NT2/D1 (cell line): ENCODE measurements at regions not wholly inside any gene's neighbourhood (a gene's known extent, or its start where the extent isn't known, plus 50 kb on each side); places are given as distances from the start of the nearest gene placed in this dataset.
A peak's percentile ranks its signal among the peaks of the same experiment; 100 is the strongest.

ENCODE experiments used
- DNase-seq: peaks from one replicate; pipeline ENCODE4 v3.0.0-alpha.2; 2011; ENCODE audit warnings: low read depth, low spot score
- H3K27me3 ChIP-seq: 2 replicates; pipeline ENCODE4 v1.6.0; 2011; ENCODE audit warnings: mild to moderate bottlenecking; ENCODE audit not compliant: insufficient read length, insufficient read depth
- H3K36me3 ChIP-seq: 2 replicates; pipeline ENCODE4 v1.6.1; 2011; ENCODE audit warnings: mild to moderate bottlenecking, low read length, mixed read lengths; ENCODE audit not compliant: insufficient read depth, insufficient read length
- H3K4me1 ChIP-seq: 2 replicates; pipeline ENCODE4 v1.5.1; 2011; ENCODE audit not compliant: insufficient read depth, insufficient read length
- H3K4me3 ChIP-seq: 2 replicates; pipeline ENCODE4 v1.5.1; 2011; ENCODE audit warnings: low read depth; ENCODE audit not compliant: insufficient read length
- H3K9ac ChIP-seq: 2 replicates; pipeline ENCODE4 v1.6.0; 2011; ENCODE audit warnings: low read depth; ENCODE audit not compliant: insufficient read length
- H3K9me3 ChIP-seq: 2 replicates; pipeline ENCODE4 v1.5.1; 2011; ENCODE audit warnings: mild to moderate bottlenecking, low read length; ENCODE audit not compliant: insufficient read depth
- SUZ12 ChIP-seq: IDR thresholded peaks from 2 replicates; pipeline ENCODE4 v1.6.1; 2011; ENCODE audit not compliant: insufficient read length, insufficient read depth; ENCODE audit errors: extremely low read depth
- YY1 ChIP-seq: IDR thresholded peaks from 2 replicates; pipeline ENCODE4 v1.6.1; 2011; ENCODE audit not compliant: insufficient read length, insufficient read depth
- ZNF274 ChIP-seq: IDR thresholded peaks from 2 replicates; pipeline ENCODE4 v1.6.1; 2011; ENCODE audit warnings: mild to moderate bottlenecking, low read depth, low read length

DNA sequence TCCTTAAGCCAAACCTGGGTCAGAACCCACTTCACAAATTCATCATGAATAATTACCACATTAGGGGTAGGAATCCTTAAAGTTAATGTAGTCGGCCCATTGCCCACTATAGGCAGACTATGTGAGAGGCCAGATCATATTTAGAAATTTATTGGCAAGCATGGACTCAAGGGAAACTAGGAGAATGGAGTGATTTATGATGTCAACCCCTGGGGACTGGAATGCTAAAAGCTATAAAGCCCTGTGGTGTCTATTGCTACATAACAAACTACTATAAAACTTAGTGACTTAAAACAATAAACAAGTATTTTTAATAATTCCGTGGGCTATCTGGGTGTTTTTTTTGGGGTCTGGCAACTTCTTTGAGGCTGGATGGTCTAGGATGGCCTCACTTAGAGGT, 93.9 kb downstream of the PPP1R2C start:
- no peak overlapping the region for H3K9ac ChIP-seq
- DNase-seq: no peak
- peaks cover 6% of the 10 kb centered on the region for H3K4me1 ChIP-seq
- H3K4me3 ChIP-seq: no peak overlapping the region
- no peaks in the 10 kb centered on the region for H3K36me3 ChIP-seq
- no peaks in the 10 kb centered on the region for H3K27me3 ChIP-seq
- no peak for TF ChIP-seq ZNF274
- H3K9me3 ChIP-seq: 0 out of 2 replicates have a peak, but pooled peaks cover 3% of the 10 kb centered on the region

DNA sequence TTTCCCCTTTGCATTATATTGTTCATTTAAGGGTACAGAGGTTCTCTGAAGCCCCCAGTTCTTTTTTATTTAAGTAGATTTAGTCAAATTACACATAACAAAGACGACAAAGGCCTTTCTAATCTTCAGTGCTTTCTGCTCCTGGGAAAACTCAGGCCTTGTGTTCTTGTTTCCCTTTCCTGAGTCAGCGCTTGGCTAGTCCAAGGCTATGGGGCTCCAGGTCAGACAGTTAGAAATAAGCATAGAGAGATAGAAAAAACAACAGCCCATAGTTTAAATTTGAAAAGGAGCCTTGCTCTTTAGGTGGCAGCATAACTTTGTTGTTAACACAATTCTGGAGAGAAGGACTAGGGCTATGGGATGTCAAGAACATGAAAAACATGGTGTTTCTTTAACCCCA, 97.3 kb downstream of the PPP1R2C start:
- H3K9ac ChIP-seq: no peak overlapping the region
- H3K9me3 ChIP-seq: 0 out of 2 replicates have a peak, but pooled peaks cover 3% of the 10 kb centered on the region
- no peaks in the 10 kb centered on the region for H3K27me3 ChIP-seq
- peaks cover 6% of the 10 kb centered on the region for H3K4me1 ChIP-seq
- H3K4me3 ChIP-seq: no peak overlapping the region
- peak; percentile 82 for DNase-seq
- no peaks in the 10 kb centered on the region for H3K36me3 ChIP-seq
- TF ChIP-seq YY1 (no peak), ZNF274 (no peak), SUZ12 (no peak)

DNA sequence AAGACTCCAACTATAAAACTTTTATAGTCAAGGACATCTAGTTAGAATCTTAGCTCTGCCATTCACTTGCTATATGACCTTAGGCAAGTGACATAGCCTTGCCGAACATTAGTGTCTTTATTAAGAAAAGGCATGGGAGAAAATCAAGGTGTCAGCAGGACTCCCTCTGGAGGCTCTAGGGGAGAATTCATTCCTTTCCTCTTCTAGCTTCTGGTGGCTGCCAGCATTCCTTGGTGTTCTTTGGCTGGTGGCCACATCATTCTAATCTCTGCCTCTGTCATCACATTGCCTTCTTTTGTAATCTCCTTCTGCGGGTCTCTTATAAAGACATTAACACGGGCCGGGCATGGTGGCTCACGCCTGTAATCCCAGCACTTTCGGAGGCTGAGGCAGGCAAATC, 99.8 kb downstream of the PPP1R2C start:
- H3K4me3 ChIP-seq: no peak overlapping the region
- H3K9ac ChIP-seq: no peak overlapping the region
- H3K27me3 ChIP-seq: no peaks in the 10 kb centered on the region
- H3K9me3 ChIP-seq: 0 out of 2 replicates have a peak, but pooled peaks cover 3% of the 10 kb centered on the region
- TF ChIP-seq ZNF274 (no peak), SUZ12 (no peak), YY1 (no peak)
- peaks cover 6% of the 10 kb centered on the region for H3K4me1 ChIP-seq
- H3K36me3 ChIP-seq: no peaks in the 10 kb centered on the region
- no peak for DNase-seq

DNA sequence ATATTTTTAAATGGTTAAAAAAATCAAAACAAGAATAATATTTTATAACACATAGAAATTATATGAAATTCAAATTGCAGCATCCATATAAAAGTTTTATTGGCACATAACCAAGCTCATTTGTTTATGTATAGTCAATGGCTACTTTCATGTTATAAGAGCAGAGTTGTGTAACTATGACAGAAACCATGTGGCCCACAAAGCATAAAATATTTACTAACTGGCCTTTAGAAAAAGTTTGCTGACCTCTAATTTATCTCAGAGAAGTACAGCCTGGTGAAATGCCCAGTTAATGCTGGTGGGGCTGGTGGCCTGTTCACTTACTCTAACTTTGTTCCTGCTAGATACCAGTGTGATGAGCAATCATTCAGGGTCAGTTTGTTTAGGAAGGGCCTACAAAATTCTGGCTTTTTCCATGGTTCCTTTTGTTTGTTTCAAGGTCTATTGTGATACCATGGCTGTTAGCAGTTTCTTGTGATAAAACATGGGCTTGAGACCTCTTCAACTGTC, 104.6 kb downstream of the PPP1R2C start:
- H3K36me3 ChIP-seq: no peaks in the 10 kb centered on the region

DNA sequence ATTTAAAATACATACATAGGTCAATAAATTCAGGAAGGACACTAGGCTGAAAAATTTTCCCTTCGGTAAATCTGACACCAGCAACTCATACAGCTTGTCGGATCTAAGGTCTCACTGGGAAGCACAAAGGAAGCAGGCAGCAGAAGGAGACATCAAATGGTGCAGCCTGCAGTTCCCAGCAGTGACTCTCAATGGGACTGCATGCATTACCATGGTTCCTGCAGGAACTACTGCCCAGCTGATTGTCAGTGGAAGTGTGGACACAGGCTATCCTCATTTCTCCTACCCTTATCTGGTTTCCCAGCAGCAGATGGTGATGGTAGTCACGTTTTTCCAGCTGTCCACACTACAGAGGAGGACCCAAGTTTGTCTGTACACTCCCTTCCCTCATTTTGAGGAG, 113.3 kb downstream of the PPP1R2C start:
- H3K27me3 ChIP-seq: no peaks in the 10 kb centered on the region
- H3K4me3 ChIP-seq: no peak overlapping the region

More for the DNA sequence above, 104.6 kb downstream of the PPP1R2C start:
- no peak for TF ChIP-seq ZNF274
- TF ChIP-seq SUZ12: no peak
- TF ChIP-seq YY1: no peak
- no peak overlapping the region for H3K4me3 ChIP-seq
- peaks cover 21% of the 10 kb centered on the region for H3K9me3 ChIP-seq
- H3K9ac ChIP-seq: no peak overlapping the region
- no peak for DNase-seq
- no peaks in the 10 kb centered on the region for H3K27me3 ChIP-seq
- no peaks in the 10 kb centered on the region for H3K4me1 ChIP-seq

DNA sequence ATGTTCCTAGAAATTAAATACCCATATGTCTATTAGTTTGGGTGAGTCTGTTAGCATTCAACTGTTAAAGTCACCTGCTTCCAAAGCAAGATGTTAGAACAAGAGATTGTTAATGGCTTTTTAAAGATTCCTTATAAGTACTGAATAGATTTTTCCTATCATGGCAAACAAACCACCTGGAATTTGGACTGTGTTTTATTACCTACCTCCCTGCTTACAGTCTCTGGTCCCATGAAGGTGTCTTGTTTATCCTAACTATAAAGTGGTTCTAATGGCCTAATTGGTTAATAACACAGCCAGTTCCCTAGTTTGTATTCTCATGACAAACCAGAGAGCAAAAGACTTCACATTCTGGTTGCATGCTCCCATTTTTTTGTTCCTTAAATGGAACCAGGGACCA, 149.5 kb downstream of the PPP1R2C start:
- TF ChIP-seq ZNF274 (no peak), YY1 (no peak), SUZ12 (no peak)
- Histone ChIP-seq H3K36me3 (no peaks in the 10 kb centered on the region), H3K9me3 (no peaks in the 10 kb centered on the region), H3K27me3 (no peaks in the 10 kb centered on the region), H3K9ac (no peak overlapping the region), H3K4me3 (no peak overlapping the region), H3K4me1 (no peaks in the 10 kb centered on the region)
- no peak for DNase-seq

More for the DNA sequence above, 113.3 kb downstream of the PPP1R2C start:
- no peak overlapping the region for H3K9ac ChIP-seq
- no peaks in the 10 kb centered on the region for H3K36me3 ChIP-seq
- DNase-seq: no peak
- TF ChIP-seq SUZ12 (no peak), YY1 (no peak), ZNF274 (no peak)
- no peaks in the 10 kb centered on the region for H3K4me1 ChIP-seq
- peaks cover 24% of the 10 kb centered on the region for H3K9me3 ChIP-seq

DNA sequence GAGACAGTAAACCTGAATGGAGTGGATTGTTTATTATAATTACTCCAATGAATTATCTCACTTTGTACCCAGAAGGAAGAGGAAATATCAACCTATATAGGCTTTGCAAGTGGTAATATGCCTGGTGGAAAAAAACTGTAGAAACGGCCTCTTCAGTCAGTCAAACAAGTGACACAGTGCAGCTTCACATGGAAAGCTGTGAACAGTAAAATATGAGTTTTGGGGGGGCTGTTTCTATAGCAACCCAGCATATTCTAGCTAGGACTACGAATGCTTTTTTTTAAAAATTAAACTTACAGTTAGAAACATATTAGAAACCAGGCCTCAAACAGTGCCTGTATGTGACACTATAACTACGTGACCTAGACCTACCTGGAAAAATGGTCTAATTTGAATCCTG, 150.1 kb downstream of the PPP1R2C start:
- Histone ChIP-seq H3K9ac (no peak overlapping the region), H3K9me3 (no peaks in the 10 kb centered on the region), H3K27me3 (no peaks in the 10 kb centered on the region), H3K4me1 (no peaks in the 10 kb centered on the region), H3K4me3 (no peak overlapping the region), H3K36me3 (no peaks in the 10 kb centered on the region)
- no peak for DNase-seq
- no peak for TF ChIP-seq ZNF274
- TF ChIP-seq YY1: no peak
- TF ChIP-seq SUZ12: no peak
